HEK293T (cell line): ENCODE measurements at regions not wholly inside any gene's neighbourhood (a gene's known extent, or its start where the extent isn't known, plus 50 kb on each side); places are given as distances from the start of the nearest gene placed in this dataset.
"Not testable (repeated sequence)": the region's sequence is repeated elsewhere in the genome, so short reads cannot be mapped to it uniquely, and the experiment has no call there.

Experiments used
- CTCF ChIA-PET: fragments of 350-600 bp; formaldehyde crosslinking; extraction: SDS; loops from one replicate; lab custom pipeline; 2021; ENCODE audit warnings: antibody characterized with exemption, inconsistent platforms; lab: Yijun Ruan, JAX
- POLR2A ChIA-PET: fragments of 350-600 bp; formaldehyde crosslinking; extraction: SDS; loops from one replicate; lab custom pipeline; 2020; ENCODE audit warnings: antibody characterized with exemption, inconsistent platforms; lab: Yijun Ruan, JAX
- DNase-seq: peaks from one replicate; pipeline ENCODE4 v3.0.0; 2012; ENCODE audit warnings: mixed read lengths; ENCODE audit errors: extremely low spot score
- ARNT ChIP-seq: fragments of 450-650 bp; IDR thresholded peaks from 2 replicates; pipeline ENCODE4 v1.6.1; 2017; ENCODE audit warnings: mild to moderate bottlenecking
- BHLHE40 ChIP-seq: fragments of 450-650 bp; IDR thresholded peaks from 2 replicates; pipeline ENCODE4 v1.6.1; 2016; ENCODE audit warnings: mild to moderate bottlenecking, moderate library complexity, borderline replicate concordance
- CTBP1 ChIP-seq: fragments of 450-650 bp; IDR thresholded peaks from 2 replicates; pipeline ENCODE4 v1.6.1; 2016; ENCODE audit warnings: borderline replicate concordance
- ELF4 ChIP-seq: fragments of 450-650 bp; IDR thresholded peaks from 2 replicates; pipeline ENCODE4 v1.6.1; 2017; ENCODE audit warnings: antibody characterized with exemption
- FOXA1 ChIP-seq: fragments of 450-650 bp; IDR thresholded peaks from 2 replicates; pipeline ENCODE4 v1.6.1; 2016; ENCODE audit warnings: mild to moderate bottlenecking
- FOXK2 ChIP-seq: fragments of 450-650 bp; IDR thresholded peaks from 2 replicates; pipeline ENCODE4 v1.6.1; 2016; ENCODE audit warnings: mild to moderate bottlenecking
- FOXM1 ChIP-seq: fragments of 450-650 bp; IDR thresholded peaks from 2 replicates; pipeline ENCODE4 v1.6.1; 2017; ENCODE audit warnings: mild to moderate bottlenecking, borderline replicate concordance
- HDGF ChIP-seq: fragments of 450-650 bp; IDR thresholded peaks from 2 replicates; pipeline ENCODE4 v1.6.1; 2017; ENCODE audit warnings: antibody characterized with exemption, borderline replicate concordance
- L3MBTL2 ChIP-seq: fragments of 450-650 bp; conservative IDR thresholded peaks from 2 replicates; pipeline ENCODE4 v1.6.1; 2016; ENCODE audit warnings: mild to moderate bottlenecking
- LEF1 ChIP-seq: fragments of 450-650 bp; IDR thresholded peaks from 2 replicates; pipeline ENCODE4 v1.6.1; 2017; ENCODE audit warnings: mild to moderate bottlenecking, borderline replicate concordance
- NFRKB ChIP-seq: fragments of 450-650 bp; IDR thresholded peaks from 2 replicates; pipeline ENCODE4 v1.6.1; 2016; ENCODE audit warnings: mild to moderate bottlenecking, moderate library complexity
- SP1 ChIP-seq: fragments of 450-650 bp; IDR thresholded peaks from 2 replicates; pipeline ENCODE4 v1.6.1; 2017
- SUZ12 ChIP-seq: fragments of 450-650 bp; IDR thresholded peaks from 2 replicates; pipeline ENCODE4 v1.6.1; 2016; ENCODE audit warnings: mild to moderate bottlenecking
- TARDBP ChIP-seq: fragments of 450-650 bp; IDR thresholded peaks from 2 replicates; pipeline ENCODE4 v1.6.1; 2016
- ZNF384 ChIP-seq: fragments of 450-650 bp; IDR thresholded peaks from 2 replicates; pipeline ENCODE4 v1.6.1; 2016
- TF ChIP-seq, protein P1 (sequence below): fragments of 450-650 bp; IDR thresholded peaks from 2 replicates; pipeline ENCODE4 v1.6.1; 2016

DNA sequence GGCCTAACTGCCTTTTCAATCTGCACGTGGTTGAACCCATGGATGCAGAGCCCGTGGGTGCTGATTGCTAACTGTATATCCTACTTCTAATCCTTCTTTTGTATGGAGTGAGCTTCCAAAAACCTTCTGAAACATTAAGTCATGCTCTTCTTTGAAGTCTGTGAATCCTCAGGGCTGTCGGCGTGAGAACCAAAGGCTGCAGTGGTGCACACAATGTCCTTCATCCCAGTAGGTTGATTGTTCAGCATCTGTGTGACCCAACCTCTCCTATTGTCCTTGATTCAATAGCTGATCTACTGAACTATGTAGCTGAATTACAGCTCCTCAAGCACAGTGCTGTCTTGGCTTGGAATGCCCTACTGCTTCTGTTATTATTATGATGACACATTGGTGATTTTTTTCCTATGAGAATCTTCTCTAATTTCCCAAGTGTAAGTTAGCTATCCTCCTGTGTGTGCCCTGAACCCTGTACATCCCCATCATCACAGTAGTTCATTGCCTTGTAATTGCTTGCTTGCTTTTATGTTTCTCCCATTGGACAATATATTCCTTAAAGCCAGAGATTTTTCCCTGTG is 294.6 kb downstream of the TRIML1 start:
- CTCF ChIA-PET = interaction anchor here (0.5 kb wide), 1 partner anchor 827 kb away, joined by 3 read pairs; no protein-coding TSS in a partner anchor
- no peak for TF ChIP-seq ARNT
- no peak for TF ChIP-seq NFRKB
- TF ChIP-seq HDGF = no peak
- no peak for TF ChIP-seq ZNF384
- no peak for TF ChIP-seq SP1
- no peak for TF ChIP-seq L3MBTL2
- no peak for TF ChIP-seq ELF4
- TF ChIP-seq, protein P1, sequence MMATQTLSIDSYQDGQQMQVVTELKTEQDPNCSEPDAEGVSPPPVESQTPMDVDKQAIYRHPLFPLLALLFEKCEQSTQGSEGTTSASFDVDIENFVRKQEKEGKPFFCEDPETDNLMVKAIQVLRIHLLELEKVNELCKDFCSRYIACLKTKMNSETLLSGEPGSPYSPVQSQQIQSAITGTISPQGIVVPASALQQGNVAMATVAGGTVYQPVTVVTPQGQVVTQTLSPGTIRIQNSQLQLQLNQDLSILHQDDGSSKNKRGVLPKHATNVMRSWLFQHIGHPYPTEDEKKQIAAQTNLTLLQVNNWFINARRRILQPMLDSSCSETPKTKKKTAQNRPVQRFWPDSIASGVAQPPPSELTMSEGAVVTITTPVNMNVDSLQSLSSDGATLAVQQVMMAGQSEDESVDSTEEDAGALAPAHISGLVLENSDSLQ = no peak
- no peak for TF ChIP-seq FOXA1
- no peak for TF ChIP-seq LEF1
- POLR2A ChIA-PET = no interaction called here
- DNase-seq = no peak

DNA sequence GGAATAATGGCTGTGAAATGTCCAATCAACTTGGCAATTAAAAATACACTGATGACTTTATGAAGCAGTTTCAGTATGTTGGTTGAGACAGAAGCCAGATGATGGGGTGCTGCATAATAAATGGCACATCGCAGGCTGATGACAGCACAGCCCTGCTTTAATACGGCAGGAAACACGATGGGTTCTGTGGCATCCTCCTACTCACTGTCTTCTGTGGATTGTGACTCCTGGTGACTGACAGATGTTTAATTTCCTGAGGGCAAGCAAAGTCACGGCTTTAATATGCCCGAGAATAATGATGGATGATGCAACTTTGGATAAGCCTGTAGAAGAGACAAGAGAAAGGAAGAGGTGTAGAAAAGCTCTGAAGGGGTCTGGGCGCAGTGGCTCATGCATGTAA is 295.4 kb downstream of the TRIML1 start:
- ChIA-PET POLR2A (no interaction called here), CTCF (no interaction called here)
- no peak for DNase-seq

DNA sequence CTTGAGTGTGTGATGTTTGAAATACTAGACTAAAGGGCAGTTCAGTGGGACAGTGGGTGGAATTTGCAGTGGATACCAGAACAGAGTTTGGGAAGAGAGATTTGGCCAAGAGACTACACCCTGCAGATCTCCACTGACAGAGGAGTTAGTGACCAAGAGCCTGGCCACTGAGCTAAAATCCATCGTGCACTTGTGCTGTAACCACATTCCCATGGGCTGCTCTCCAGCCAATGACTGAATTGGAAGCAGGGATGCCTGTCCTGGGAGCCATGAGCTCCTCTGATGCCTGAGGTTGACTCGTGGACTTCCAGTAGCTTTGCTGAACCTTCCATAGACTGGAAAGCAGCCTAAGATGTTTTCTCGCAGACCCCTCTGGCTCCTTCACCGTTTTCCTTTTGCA is 296.1 kb downstream of the TRIML1 start:
- ChIA-PET CTCF (no interaction called here), POLR2A (no interaction called here)
- DNase-seq = no peak
- no peak for TF ChIP-seq HDGF

More for the DNA sequence above, 295.4 kb downstream of the TRIML1 start:
- TF ChIP-seq ZNF384 = no peak
- TF ChIP-seq SUZ12 = no peak
- TF ChIP-seq TARDBP = no peak
- no peak for TF ChIP-seq FOXK2
- TF ChIP-seq, protein P1 = no peak
- no peak for TF ChIP-seq CTBP1
- no peak for TF ChIP-seq HDGF
- no peak for TF ChIP-seq BHLHE40
- no peak for TF ChIP-seq SP1

DNA sequence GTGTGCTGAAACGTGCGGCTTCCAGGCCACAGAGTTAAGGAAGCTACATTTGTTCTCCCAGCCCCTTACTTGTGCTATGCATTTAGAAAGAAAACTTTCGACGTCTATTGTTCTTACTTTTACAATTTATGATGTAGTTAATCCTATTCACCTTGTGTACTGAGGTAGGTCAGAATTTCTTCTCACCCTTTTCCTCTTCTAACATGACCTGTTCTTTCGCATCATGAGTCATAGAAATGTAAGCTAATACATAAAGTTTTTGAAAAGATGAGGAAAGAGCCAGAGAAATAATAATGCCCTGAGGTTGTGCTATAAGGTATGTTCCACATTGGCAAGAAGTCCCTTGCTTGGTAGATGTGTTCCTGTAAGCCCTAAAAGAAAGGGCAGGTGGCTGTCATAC is 298.3 kb downstream of the TRIML1 start:
- ChIA-PET POLR2A (no interaction called here), CTCF (no interaction called here)
- TF ChIP-seq, protein P1 = no peak
- TF ChIP-seq FOXM1 (no peak), SUZ12 (no peak), ELF4 (no peak), ARNT (no peak), TARDBP (no peak), HDGF (no peak)
- DNase-seq = no peak

DNA sequence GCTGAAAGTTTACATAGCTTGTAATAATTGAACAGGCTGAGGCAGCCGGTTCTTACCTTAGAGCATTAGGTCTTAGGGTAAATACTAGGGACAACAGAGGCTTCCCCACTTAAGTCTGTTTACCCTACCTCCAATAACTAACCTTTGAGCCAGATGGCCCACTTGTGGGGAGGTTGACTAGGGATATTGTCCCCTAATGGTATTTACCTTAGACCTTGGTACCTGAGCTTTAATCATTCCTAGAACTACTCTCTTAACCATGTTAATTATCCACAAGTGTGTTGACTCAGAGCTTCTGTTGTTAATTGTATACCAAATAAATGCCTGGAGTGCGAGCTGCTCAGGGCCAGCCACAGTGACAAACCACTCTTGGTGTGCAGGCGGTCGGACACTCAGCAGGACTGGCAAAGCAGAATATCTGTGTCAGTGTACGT is 299.2 kb downstream of the TRIML1 start:
- POLR2A ChIA-PET, CTCF ChIA-PET, DNase-seq: not testable (repeated sequence)

DNA sequence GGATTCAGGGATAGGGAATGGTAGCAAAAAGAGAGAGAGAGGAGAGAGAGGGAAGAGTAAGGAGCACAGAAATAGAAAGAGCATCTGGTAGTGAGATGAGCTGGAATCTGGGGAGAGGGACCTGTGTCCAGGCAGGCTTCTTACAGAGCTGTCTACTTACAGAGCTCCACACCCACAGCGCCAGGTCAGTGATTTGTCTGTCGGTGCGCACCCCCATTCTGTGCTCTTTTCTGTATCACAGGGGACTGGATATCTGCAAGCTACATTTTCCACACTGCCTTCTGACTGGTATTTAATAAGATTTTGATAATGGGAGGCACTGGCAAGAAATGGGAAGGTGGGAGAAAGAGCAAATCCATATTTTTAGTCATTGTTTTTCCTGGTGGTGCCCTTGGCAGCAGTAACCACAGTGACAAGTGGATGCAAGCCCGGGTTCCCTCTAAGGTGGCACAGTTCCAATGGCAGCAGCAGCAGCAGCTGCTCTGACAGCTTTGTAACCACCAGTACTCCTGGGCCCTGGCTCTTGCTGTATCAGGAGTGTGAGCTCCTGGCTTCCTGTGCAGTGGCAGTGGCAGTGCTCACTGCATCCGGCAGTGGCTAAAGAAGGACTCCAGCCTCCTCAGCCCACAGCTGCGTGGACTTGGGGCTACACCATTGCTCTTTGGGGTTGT is 300.5 kb downstream of the TRIML1 start:
- CTCF ChIA-PET = no interaction called here
- POLR2A ChIA-PET = no interaction called here
- no peak for DNase-seq
- TF ChIP-seq LEF1 (no peak), CTBP1 (no peak), L3MBTL2 (no peak), SUZ12 (no peak), TARDBP (no peak), HDGF (no peak), ARNT (no peak)

DNA sequence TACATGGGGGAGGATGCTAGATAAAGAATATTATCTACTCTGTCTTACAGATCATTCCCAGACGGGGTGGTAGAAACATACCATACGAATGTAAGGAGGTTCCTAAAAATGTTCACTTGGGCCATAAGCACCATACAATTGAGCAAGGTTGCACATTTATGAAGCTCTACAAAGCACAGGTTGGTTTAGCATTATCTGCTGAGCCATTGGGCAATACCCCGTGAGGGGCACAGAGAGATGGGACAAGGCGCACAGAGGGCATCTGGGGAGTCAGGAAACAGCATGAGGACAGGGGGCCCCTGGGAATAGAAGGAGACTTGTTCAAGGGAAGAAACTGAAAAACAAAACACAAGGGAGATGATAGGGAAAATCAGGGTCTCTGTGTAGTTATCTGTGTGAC is 305.3 kb downstream of the TRIML1 start:
- POLR2A ChIA-PET = no interaction called here
- DNase-seq = no peak
- TF ChIP-seq BHLHE40 (no peak), FOXK2 (no peak), FOXM1 (no peak), LEF1 (no peak), SP1 (no peak), L3MBTL2 (no peak), FOXA1 (no peak), NFRKB (no peak), SUZ12 (no peak), ELF4 (no peak)
- CTCF ChIA-PET = no interaction called here

DNA sequence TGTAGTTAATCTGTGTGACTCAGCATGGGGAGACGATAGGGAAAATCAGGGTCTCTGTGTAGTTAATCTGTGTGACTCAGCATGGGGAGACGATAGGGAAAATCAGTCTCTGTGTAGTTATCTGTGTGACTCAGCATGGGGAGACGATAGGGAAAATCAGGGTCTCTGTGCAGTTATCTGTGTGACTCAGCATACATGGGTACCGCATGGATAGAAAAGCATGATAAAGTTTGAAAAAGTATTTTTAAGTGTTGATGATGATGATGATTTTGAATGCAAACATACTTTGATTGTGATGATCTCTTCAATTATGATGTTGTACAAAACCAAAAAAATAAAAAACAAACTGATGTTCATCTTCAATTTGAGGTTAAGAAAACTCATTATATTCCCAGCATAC is 309.8 kb downstream of the TRIML1 start:
- CTCF ChIA-PET = not testable (repeated sequence)

More for the DNA sequence above, 309.8 kb downstream of the TRIML1 start:
- DNase-seq, POLR2A ChIA-PET: not testable (repeated sequence)
